ENCODE measurements at regions not wholly inside any gene's neighbourhood (a gene's known extent, or its start where the extent isn't known, plus 50 kb on each side); places are given as distances from the start of the nearest gene placed in this dataset.

GRCh38 chr9:80948876-80949275 lies 740.5 kb downstream of the TLE1 start:
- TF ChIP-seq FOS (IDR thresholded peaks at IDR 0.05; ENCODE audit: borderline replicate concordance, extremely low read depth, insufficient read length): no peak
- no peak for TF ChIP-seq CHD1 (IDR thresholded peaks at IDR 0.05; ENCODE audit: low read depth, low read length)
- TF ChIP-seq CTCF (IDR thresholded peaks at IDR 0.05 in 2 of 3, conservative IDR thresholded peaks at IDR 0.05 in 1 of 3; ENCODE audit: control insufficient read depth in 2 of 3, extremely low read depth in 1 of 3, insufficient read depth in 1 of 3, low read depth in 3 of 3, low read length in 3 of 3): no peak
- no peak for TF ChIP-seq ZNF592 (IDR thresholded peaks at IDR 0.05)
- no peak for TF ChIP-seq HDAC2 (IDR thresholded peaks at IDR 0.05)
- TF ChIP-seq EP300 (IDR thresholded peaks at IDR 0.05; ENCODE audit: borderline replicate concordance in 1 of 2, control insufficient read depth in 1 of 2, low read depth in 2 of 2, low read length in 2 of 2): no peak
- no peak for TF ChIP-seq PAX8 (IDR thresholded peaks at IDR 0.05)
- TF ChIP-seq ASH2L (IDR thresholded peaks at IDR 0.05; ENCODE audit: borderline replicate concordance, low read depth): no peak
- TF ChIP-seq ESRRA (IDR thresholded peaks at IDR 0.05; ENCODE audit: low read length): no peak

Measured in GM12878 (cell line).